NCI-H446 treated with DMSO at 0.1 percent for 48 hours (cell line): ENCODE measurements at regions not wholly inside any gene's neighbourhood (a gene's known extent, or its start where the extent isn't known, plus 50 kb on each side); places are given as distances from the start of the nearest gene placed in this dataset.
"Not testable (repeated sequence)": the region's sequence is repeated elsewhere in the genome, so short reads cannot be mapped to it uniquely, and the experiment has no call there.

Experiments used
- DNase-seq: peaks from one replicate; lab custom pipeline; 2025; lab: John Stamatoyannopoulos, UW

DNA sequence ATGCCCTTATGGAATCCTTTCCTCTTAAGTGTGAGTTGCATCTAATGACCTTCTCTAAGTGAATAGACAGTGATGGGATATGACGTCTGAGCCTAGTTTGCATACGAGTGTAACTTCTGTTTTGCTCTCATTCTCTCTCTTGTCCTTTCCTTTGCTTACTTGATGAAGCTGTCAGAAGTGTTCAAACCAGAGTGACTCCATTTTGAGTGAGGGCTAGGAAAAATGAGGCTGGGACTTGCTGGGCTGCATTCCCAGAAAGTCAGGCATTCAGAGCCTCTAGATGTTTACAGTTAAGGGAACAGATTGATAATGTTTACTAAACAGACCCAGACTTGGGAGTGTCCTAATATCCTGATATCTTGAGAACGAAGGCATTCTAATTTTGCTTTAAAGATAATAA lies 311.2 kb upstream of the SOX4 start:
- not testable (repeated sequence) for DNase-seq

GRCh38 chr6:21284166-21284565 lies 309.4 kb upstream of the SOX4 start:
- DNase-seq = no peak

DNA sequence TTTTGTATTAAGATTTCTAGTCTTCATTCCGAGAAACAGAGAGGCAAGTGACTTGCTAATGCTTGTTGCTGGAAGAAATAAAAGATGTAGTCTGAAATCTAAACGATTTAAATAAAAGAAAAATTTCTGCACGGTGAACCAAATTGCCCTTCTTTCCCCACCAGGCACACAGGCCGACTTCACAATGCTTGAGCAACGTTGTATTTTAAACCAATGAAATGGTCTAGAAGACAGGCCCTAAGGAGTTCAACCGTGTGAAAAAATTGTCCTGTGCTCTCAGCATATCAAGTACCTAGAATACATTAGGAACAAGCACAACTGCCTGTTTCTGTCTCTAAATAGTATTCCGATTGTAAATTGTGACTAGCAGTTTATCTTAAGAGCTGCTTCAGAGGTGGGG lies 308.8 kb upstream of the SOX4 start:
- no peak for DNase-seq

GRCh38 chr6:21294144-21294543 lies 299.4 kb upstream of the SOX4 start:
- DNase-seq = no peak

DNA sequence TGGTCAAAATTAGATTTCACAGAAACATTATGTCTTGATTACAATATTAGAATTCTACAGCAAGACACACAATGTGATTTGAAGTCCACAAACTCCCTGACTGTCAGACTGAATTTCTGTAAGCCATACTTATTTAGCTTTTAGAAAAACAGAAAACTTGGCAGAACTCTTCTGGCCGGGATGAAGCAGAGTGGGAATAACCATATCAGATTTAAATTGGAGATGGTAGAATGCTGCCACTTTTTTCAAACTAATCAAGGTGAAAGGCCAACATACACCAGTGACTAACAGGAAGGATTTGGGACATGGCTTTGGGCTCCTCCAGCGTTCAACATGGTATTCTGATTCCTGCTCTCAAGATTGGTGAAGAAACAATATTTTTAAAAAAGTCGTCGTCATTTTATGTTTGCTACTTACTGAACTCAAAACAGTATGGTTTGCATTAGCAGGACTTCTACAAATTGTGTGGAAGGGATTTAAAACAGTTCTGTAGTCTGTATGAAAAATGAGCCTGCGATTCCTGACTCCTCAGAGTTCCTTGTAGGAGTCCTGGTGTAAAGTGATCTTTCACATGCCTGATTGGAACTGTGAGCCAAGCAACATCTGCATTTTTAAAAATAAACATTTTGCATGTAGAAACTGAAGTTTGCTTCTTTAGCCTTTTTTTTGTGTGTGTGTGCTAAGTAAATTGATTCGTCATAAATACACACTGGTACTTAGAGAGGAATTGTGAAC lies 297.9 kb upstream of the SOX4 start:
- DNase-seq = no peak

- DNase-seq = no peak
Measured at GRCh38 chr6:21297665-21298064, 295.9 kb upstream of the SOX4 start.

DNA sequence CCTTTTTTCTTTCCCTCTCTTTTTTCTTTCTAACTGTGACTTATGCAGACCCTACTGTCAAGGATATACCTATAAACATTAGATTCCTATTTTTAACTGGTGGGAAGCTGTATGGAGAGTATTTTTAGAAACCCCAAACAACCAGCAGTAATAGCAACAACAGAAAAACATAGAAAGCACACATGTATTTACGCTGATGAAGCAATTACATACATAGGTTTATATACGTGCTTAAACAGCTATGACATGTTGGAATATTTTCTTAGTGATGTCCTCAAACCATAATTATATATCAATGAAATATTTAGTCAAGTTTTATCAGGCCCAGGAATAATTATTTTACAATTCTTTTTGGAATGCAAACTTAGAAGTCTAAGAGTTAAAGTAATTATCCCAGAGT lies 294.3 kb upstream of the SOX4 start:
- no peak for DNase-seq

DNA sequence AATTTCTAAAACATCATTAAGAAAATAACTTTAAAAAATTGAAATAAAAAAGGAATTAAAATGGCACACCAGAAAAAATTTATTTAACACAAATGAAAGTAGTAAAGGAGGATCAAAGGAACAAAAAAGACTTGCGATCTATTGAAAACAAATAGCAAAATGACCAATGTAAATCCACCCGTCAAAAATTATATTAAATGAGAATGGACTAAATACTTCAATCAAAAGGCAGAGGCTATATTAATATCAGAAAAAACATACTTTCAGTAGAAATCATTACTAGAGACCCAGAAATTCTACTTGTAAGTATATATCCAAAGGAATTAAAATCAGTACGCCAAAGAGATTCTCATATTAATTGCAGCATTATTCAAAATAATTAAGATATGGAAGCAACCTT lies 293.1 kb upstream of the SOX4 start:
- no peak for DNase-seq

GRCh38 chr6:21305893-21306332 lies 287.6 kb upstream of the SOX4 start:
- no peak for DNase-seq

DNA sequence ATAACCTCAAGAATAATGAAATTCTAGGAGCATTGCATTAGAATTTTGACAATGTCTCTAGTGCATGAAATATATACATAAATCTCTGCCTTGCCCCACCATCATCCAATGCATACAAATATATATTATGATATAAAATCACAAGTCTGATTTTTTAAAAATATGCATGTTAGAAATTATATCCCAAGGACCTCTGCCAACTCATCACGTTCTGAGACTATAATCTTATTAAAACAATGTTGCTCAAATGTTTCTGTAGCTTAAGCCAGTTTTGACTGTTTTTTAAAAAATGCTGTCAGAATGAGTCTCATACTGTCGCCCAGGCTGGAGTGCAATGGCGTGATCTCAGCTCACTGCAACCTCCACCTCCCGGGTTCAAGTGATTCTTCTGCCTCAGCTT lies 287.0 kb upstream of the SOX4 start:
- no peak for DNase-seq

DNA sequence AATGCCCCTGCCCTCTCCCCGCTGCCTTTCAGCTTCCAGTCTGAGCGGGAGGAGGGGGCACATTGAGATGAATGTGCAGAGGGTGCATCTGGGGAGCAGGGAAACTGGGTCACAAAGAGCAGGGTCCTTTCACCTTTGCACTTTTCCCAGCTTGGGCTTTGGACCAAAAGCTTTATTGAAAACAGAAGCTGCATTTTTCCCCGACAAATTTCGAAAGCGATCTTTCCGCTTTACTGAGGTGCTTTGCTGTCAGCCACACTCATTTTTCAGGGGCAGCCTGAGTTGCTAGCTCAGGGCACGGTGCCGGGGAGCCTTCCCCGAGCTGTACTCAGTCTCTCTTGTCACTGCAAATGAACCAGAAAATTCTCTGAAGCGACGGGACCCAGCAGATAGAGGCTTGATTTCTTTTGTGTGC lies 283.7 kb upstream of the SOX4 start:
- no peak for DNase-seq

GRCh38 chr6:21310568-21311140 lies 282.9 kb upstream of the SOX4 start:
- no peak for DNase-seq

DNA sequence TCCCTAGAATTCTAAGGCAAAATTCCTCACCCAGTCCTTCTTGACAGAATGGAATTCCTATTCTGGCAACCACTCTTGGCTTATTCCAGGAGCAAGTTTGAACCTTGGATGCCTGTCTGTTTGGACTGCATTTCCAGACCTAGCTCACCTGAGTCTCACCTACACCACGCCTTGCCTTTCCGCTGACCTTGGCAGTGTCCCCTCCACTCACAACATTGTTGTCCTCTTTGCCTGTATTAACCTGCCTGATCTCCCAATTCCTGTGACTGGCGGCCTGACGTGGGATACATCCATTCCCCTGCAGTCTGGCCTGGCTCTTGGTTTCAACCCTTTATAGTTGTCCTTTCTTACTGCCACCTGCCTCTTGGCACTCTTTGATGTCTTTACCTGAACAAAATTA lies 281.4 kb upstream of the SOX4 start:
- DNase-seq = no peak

GRCh38 chr6:21317642-21318041 lies 275.9 kb upstream of the SOX4 start:
- DNase-seq = no peak

- no peak for DNase-seq
Measured at GRCh38 chr6:21321076-21321475, 272.5 kb upstream of the SOX4 start.

DNA sequence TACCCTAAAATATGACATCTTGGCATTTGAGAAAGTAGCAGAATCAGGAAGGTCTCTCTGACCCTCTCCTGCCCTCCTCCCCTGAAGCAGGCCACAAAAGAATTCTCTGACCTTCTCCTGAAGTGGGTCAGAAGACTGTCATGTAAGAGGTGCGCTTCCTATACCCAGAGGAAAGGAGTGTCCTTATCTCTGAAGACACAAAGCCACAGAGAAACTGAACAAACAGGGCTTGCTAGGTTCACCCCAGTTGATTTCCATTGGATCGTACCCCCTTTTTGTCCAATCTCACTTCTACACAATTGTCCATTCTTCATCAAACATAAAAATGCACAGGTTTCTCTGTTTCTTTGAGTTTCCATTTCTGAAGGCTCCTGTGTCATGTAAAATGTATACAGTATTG lies 272.0 kb upstream of the SOX4 start:
- no peak for DNase-seq

GRCh38 chr6:21323577-21323976 lies 270.0 kb upstream of the SOX4 start:
- DNase-seq = no peak

DNA sequence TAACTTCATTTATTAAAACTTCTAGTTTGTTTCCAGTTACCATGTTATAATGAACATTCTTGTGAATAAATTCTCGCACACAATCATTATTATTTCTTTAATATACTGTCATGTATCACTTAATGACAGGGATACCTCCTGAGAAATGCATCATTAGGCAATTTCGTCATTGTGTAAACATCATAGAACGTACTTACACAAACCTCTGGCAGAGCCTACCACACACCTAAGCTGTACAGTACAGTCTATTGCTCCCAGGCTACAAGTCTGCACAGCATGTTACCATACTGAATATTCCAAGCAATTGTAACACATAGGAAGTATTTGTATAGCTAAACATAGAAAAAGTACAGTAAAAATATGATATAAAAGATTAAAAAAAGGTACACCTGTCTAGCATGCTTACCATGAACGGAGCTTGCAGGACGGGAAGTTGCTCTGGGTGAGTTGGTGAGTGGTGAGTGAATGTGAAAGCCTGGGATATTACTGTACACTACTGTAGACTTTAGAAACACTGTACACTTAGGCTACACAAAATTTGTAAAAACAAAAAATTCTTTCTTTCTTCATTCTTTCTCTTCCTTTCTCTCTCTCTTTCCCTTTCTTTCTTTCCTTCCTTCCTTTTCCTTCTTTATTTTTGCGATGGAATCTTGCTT lies 268.2 kb upstream of the SOX4 start:
- DNase-seq = no peak

DNA sequence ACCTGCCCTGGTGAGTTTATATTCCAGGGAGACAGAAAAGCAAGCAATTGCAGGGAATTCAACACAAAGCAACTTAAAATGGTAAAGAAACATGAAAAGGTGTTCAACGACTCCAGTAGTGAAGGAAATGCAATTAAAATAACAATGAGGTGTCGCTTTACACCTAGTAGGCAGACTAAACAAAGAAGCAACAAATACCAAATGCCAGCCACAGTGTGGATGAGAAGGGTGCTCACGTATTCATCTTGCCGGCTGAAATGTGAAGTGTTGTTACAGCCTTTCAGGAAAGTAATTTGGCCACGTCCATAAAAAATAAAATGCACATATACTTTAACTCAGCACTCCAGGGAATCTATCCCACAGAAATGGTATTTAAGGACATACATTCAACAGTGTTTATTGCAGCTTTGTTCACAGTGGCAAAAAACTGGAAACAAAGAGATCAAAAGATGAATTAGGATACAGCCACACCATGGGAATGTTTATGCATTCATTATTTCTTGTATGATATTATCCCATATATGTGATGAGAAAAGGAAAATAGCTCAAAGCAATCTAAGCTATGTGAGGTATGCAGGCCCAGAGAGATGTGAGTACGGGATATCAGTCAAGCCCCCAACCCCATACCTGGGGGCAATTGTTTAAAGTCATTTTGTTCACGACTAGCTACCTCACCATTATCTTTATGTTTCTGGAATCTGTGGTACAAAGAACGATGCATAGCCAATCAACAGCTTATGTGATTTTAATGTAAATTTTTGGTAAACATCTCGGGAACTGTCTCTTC lies 266.0 kb upstream of the SOX4 start:
- DNase-seq = no peak

GRCh38 chr6:21331235-21331634 lies 262.3 kb upstream of the SOX4 start:
- DNase-seq = no peak

GRCh38 chr6:21332077-21332476 lies 261.5 kb upstream of the SOX4 start:
- no peak for DNase-seq

- no peak for DNase-seq
Measured at GRCh38 chr6:21332660-21333059, 260.9 kb upstream of the SOX4 start.

DNA sequence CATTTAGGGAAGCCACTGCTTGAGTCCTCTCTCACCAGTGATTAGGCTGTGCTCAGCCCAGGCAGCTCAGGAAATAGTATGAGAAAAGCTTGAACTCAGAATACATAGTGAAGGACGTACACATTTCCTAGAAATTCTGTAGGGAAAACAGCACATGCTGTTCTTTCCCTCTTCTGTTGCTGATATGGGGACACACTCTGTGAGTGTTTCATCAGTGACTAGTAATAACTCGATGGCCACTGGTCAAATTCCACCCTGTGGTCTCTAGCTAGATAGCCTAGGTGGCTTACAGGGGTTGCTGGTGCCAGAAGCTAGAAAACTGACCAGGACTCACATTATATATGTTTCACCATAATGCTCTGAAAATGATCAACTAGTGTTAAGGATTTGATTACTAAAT lies 259.8 kb upstream of the SOX4 start:
- no peak for DNase-seq
